ENCODE measurements at regions not wholly inside any gene's neighbourhood (a gene's known extent, or its start where the extent isn't known, plus 50 kb on each side); places are given as distances from the start of the nearest gene placed in this dataset.
A peak's percentile ranks its signal among the peaks of the same experiment; 100 is the strongest.

DNA sequence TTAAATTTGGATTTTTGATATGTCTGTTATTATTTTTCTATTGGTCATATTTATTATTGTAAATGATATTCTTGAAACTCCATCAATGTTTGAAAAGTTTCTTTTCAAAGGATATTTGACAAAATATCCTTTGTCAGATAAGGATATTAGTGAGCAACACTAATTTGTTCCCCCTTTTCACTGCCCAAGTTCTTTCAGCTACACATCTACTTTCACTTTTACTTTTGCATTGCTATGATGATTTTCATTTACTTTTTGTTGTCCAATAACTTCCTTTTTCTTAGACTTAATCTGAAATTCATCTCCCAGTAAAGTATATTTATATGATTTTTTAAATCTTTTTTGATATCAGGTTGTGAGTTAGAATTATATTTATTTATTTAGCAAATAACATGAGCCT lies 542.3 kb upstream of the ADGRL3 start:
- no peaks in the 10 kb centered on the region for H3K36me3 ChIP-seq (replicated peaks; ENCODE audit: insufficient read depth, low read depth)
- H3K4me1 ChIP-seq (ENCODE audit: insufficient read depth), result no peaks in the 10 kb centered on the region
- no peaks in the 10 kb centered on the region for H3K9me3 ChIP-seq (ENCODE audit: low read depth)
- H3K4me2 ChIP-seq, result no peak overlapping the region
- TF ChIP-seq, protein P1, sequence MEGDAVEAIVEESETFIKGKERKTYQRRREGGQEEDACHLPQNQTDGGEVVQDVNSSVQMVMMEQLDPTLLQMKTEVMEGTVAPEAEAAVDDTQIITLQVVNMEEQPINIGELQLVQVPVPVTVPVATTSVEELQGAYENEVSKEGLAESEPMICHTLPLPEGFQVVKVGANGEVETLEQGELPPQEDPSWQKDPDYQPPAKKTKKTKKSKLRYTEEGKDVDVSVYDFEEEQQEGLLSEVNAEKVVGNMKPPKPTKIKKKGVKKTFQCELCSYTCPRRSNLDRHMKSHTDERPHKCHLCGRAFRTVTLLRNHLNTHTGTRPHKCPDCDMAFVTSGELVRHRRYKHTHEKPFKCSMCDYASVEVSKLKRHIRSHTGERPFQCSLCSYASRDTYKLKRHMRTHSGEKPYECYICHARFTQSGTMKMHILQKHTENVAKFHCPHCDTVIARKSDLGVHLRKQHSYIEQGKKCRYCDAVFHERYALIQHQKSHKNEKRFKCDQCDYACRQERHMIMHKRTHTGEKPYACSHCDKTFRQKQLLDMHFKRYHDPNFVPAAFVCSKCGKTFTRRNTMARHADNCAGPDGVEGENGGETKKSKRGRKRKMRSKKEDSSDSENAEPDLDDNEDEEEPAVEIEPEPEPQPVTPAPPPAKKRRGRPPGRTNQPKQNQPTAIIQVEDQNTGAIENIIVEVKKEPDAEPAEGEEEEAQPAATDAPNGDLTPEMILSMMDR (IDR thresholded peaks at IDR 0.05; ENCODE audit: poor library complexity), result no peak
- H4K20me1 ChIP-seq (ENCODE audit: insufficient read depth, poor library complexity, severe bottlenecking), result no peaks in the 10 kb centered on the region
- H3K27me3 ChIP-seq, result no peaks in the 10 kb centered on the region
- H2AFZ ChIP-seq, result peak overlapping the region; percentile 64
- no peak for DNase-seq (ENCODE audit: low spot score)
- H3K9me2 ChIP-seq (replicated peaks; ENCODE audit: insufficient read depth), result no peaks in the 10 kb centered on the region
- H3K4me3 ChIP-seq, result no peak overlapping the region
- H3K79me2 ChIP-seq, result no peaks in the 10 kb centered on the region
- no peak overlapping the region for H3K27ac ChIP-seq

DNA sequence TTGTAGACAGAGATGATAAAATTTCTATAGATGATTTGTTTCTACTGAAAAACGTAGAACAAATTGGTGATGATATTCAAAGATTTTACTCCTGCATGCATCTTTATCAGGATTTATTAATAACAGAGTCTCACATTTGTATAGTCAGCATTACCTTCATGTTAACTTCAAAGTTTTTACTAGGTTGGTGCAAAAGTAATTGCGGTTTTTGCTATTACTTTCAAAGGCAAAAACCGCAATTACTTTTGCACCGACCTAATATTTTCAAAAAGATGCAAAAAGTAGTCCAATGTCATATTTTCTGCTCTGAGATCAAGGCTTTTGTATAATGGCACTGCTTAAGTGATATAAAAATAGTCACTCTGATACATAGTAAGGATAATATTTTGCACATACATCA lies 536.4 kb upstream of the ADGRL3 start:
- TF ChIP-seq EZH2 (IDR thresholded peaks at IDR 0.05; ENCODE audit: borderline replicate concordance) (no peak), EZH2phosphoT487 (IDR thresholded peaks at IDR 0.05; ENCODE audit: low read depth, severe bottlenecking, unreplicated experiment) (no peak)
- TF ChIP-seq, protein P1 (IDR thresholded peaks at IDR 0.05; ENCODE audit: poor library complexity), result no peak
- H3K4me1 ChIP-seq (ENCODE audit: insufficient read depth), result no peaks in the 10 kb centered on the region
- no peak overlapping the region for H3K4me2 ChIP-seq
- H4K20me1 ChIP-seq (ENCODE audit: insufficient read depth, poor library complexity, severe bottlenecking), result no peaks in the 10 kb centered on the region
- no peak for DNase-seq (ENCODE audit: low spot score)
- H3K36me3 ChIP-seq (replicated peaks; ENCODE audit: insufficient read depth, low read depth), result no peaks in the 10 kb centered on the region
- H3K4me3 ChIP-seq, result no peak overlapping the region
- 81% methylated on average over 4 of the region's 4 CpGs for WGBS (ENCODE audit: low lambda C conversion rate, missing lambda C conversion rate)
- no peak overlapping the region for H2AFZ ChIP-seq
- no peak overlapping the region for H3K27ac ChIP-seq
- no peaks in the 10 kb centered on the region for H3K9me2 ChIP-seq (replicated peaks; ENCODE audit: insufficient read depth)
- no peaks in the 10 kb centered on the region for H3K9me3 ChIP-seq (ENCODE audit: low read depth)
- no peaks in the 10 kb centered on the region for H3K27me3 ChIP-seq
- H3K79me2 ChIP-seq, result no peaks in the 10 kb centered on the region

DNA sequence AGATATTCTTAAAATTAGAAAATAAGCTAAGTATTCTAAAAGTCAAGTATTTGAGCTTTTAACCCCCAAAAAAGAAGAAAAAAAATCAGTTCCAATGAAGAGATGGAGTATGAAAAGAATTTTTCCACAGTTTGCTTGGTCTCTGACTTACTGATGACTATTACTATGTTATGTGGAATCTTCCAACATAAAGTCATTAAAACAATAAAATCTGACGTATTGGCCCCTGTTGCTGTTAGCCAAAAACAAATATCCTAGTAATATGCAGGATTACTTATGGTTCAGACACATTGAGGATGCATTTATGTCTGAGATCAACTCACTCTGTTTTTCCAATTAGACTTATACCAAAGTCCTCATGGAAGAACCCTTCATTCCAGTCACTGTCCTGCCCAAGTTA lies 517.2 kb upstream of the ADGRL3 start:
- no peaks in the 10 kb centered on the region for H3K79me2 ChIP-seq
- H3K4me2 ChIP-seq, result no peak overlapping the region
- H3K4me1 ChIP-seq (ENCODE audit: insufficient read depth), result no peaks in the 10 kb centered on the region
- H4K20me1 ChIP-seq (ENCODE audit: insufficient read depth, poor library complexity, severe bottlenecking), result no peaks in the 10 kb centered on the region
- TF ChIP-seq, protein P1 (IDR thresholded peaks at IDR 0.05; ENCODE audit: poor library complexity), result no peak
- TF ChIP-seq EZH2phosphoT487 (IDR thresholded peaks at IDR 0.05; ENCODE audit: low read depth, severe bottlenecking, unreplicated experiment) (no peak), EZH2 (IDR thresholded peaks at IDR 0.05; ENCODE audit: borderline replicate concordance) (no peak)
- no peaks in the 10 kb centered on the region for H3K36me3 ChIP-seq (replicated peaks; ENCODE audit: insufficient read depth, low read depth)
- H3K27ac ChIP-seq, result no peak overlapping the region
- WGBS (ENCODE audit: low lambda C conversion rate, missing lambda C conversion rate), result 77% methylated on average over 1 of the region's 1 CpG
- DNase-seq (ENCODE audit: low spot score), result no peak
- no peaks in the 10 kb centered on the region for H3K9me3 ChIP-seq (ENCODE audit: low read depth)
- no peaks in the 10 kb centered on the region for H3K27me3 ChIP-seq
- no peak overlapping the region for H2AFZ ChIP-seq
- no peak overlapping the region for H3K4me3 ChIP-seq
- no peaks in the 10 kb centered on the region for H3K9me2 ChIP-seq (replicated peaks; ENCODE audit: insufficient read depth)

DNA sequence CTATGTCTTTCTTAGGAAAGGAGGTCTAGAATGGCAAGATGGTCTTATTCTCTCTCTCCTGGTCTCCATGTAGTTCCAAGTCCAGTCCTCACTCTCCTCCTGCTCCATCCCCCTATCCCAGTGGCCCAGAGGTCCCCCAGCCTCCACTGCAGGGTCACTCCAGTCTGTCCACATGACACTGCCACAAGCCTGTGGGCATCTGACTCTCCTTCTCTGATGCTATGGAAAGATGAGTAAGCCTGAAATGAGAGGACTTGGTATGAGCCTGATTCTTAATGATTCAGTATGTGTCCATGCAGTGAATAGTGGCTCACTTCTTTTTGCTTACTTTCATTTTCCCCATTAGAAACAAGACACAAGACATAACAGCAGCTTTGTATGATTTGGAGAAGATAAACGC lies 516.8 kb upstream of the ADGRL3 start:
- H3K9me3 ChIP-seq (ENCODE audit: low read depth), result no peaks in the 10 kb centered on the region
- H3K9me2 ChIP-seq (replicated peaks; ENCODE audit: insufficient read depth), result no peaks in the 10 kb centered on the region
- H3K27me3 ChIP-seq, result no peaks in the 10 kb centered on the region
- no peaks in the 10 kb centered on the region for H4K20me1 ChIP-seq (ENCODE audit: insufficient read depth, poor library complexity, severe bottlenecking)
- H3K4me1 ChIP-seq (ENCODE audit: insufficient read depth), result no peaks in the 10 kb centered on the region
- 91% methylated on average over 1 of the region's 1 CpG for WGBS (ENCODE audit: low lambda C conversion rate, missing lambda C conversion rate)
- H3K27ac ChIP-seq, result no peak overlapping the region
- TF ChIP-seq EZH2 (IDR thresholded peaks at IDR 0.05; ENCODE audit: borderline replicate concordance) (no peak), EZH2phosphoT487 (IDR thresholded peaks at IDR 0.05; ENCODE audit: low read depth, severe bottlenecking, unreplicated experiment) (no peak)
- TF ChIP-seq, protein P1 (IDR thresholded peaks at IDR 0.05; ENCODE audit: poor library complexity), result no peak
- no peaks in the 10 kb centered on the region for H3K36me3 ChIP-seq (replicated peaks; ENCODE audit: insufficient read depth, low read depth)
- DNase-seq (ENCODE audit: low spot score), result no peak
- no peak overlapping the region for H3K4me2 ChIP-seq
- H3K4me3 ChIP-seq, result no peak overlapping the region
- H2AFZ ChIP-seq, result no peak overlapping the region
- no peaks in the 10 kb centered on the region for H3K79me2 ChIP-seq

Data from hepatocyte (in vitro differentiated cells).